ENCODE measurements at regions not wholly inside any gene's neighbourhood (a gene's known extent, or its start where the extent isn't known, plus 50 kb on each side); places are given as distances from the start of the nearest gene placed in this dataset.

DNA sequence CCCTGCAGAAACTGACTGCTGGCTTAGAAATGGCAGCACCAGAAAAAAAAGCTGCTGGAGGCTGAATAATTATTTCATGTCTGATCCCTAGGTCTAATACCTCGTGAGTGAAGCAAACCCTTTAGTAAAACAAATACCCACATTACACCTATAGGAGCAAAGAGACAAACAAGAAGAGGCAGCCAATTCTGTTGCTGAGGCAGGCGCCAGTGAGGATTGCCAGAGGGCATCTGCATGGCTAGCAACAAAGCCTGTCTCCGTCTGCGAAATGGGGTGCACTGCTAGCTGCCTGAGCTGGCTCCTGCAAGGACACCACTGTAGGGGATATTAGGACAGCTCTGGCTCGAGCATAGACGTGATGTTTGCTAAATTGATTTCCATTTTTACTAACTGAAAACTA is 509.7 kb downstream of the TDRD15 start:
- intact Hi-C loops (cut with DNase I; ENCODE audit: low total_unique reads) = no loop called here
- no peaks in the 10 kb centered on the region for H3K4me1 ChIP-seq
- ATAC-seq (no peak), DNase-seq (no peak)
- H3K4me3 ChIP-seq = no peak overlapping the region
- H3K9me3 ChIP-seq = no peaks in the 10 kb centered on the region
- no peaks in the 10 kb centered on the region for H3K36me3 ChIP-seq
- H3K27ac ChIP-seq = no peak overlapping the region
- TF ChIP-seq, protein P1, sequence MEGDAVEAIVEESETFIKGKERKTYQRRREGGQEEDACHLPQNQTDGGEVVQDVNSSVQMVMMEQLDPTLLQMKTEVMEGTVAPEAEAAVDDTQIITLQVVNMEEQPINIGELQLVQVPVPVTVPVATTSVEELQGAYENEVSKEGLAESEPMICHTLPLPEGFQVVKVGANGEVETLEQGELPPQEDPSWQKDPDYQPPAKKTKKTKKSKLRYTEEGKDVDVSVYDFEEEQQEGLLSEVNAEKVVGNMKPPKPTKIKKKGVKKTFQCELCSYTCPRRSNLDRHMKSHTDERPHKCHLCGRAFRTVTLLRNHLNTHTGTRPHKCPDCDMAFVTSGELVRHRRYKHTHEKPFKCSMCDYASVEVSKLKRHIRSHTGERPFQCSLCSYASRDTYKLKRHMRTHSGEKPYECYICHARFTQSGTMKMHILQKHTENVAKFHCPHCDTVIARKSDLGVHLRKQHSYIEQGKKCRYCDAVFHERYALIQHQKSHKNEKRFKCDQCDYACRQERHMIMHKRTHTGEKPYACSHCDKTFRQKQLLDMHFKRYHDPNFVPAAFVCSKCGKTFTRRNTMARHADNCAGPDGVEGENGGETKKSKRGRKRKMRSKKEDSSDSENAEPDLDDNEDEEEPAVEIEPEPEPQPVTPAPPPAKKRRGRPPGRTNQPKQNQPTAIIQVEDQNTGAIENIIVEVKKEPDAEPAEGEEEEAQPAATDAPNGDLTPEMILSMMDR (IDR thresholded peaks at IDR 0.05 in 4 of 5, conservative IDR thresholded peaks at IDR 0.05 in 1 of 5) = no peak
- TF ChIP-seq POLR2A (IDR thresholded peaks at IDR 0.05) = no peak
- H3K27me3 ChIP-seq = no peaks in the 10 kb centered on the region
- in situ Hi-C loops (cut with MboI; ENCODE audit: low sequenced_read_pairs in 4 of 4) = no loop called here

DNA sequence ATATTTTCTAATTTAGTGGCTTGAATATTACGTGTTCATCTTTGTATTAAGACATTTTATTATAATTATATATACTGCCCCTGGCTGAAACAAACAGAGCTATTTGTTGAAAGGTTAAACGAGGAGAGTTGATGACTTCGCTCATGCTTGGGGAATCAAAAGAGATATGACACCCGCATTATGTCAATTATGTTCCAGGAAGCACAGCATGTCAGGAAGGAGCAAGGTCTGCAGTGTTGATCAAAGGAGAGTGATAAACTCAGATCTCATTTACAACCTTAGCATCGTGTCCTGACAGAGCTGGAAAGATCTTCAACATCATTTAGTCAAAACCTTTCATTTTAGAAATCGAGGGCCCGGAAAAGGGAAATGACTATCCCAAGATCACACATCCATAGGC is 510.1 kb downstream of the TDRD15 start:
- no peaks in the 10 kb centered on the region for H3K36me3 ChIP-seq
- H3K27me3 ChIP-seq = no peaks in the 10 kb centered on the region
- no peaks in the 10 kb centered on the region for H3K4me1 ChIP-seq
- ATAC-seq (no peak), DNase-seq (no peak)
- no peak overlapping the region for H3K4me3 ChIP-seq
- TF ChIP-seq, protein P1 (IDR thresholded peaks at IDR 0.05 in 4 of 5, conservative IDR thresholded peaks at IDR 0.05 in 1 of 5) = no peak
- TF ChIP-seq POLR2A (IDR thresholded peaks at IDR 0.05) = no peak
- intact Hi-C loops (cut with DNase I; ENCODE audit: low total_unique reads) (no loop called here), in situ Hi-C loops (cut with MboI; ENCODE audit: low sequenced_read_pairs in 4 of 4) (no loop called here)
- no peak overlapping the region for H3K27ac ChIP-seq
- H3K9me3 ChIP-seq = no peaks in the 10 kb centered on the region

DNA sequence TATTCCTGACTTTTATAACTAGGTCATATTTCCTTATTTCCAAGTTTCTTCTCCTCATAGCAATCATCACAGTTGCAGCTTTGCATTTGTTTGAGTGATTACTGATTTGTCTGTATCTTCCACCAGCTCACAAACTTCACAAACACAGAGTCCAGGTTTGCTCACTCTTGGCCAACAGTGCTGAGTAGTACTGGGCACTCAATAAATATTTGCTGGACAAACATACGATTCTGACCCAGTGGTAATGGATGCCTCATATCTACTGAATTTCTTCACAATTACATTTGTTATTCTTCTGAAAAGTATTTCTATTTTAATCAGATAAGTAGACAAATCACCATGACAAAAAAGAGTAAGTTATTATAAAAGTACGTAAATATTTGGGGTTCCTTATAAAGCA is 516.3 kb downstream of the TDRD15 start:
- in situ Hi-C loops (cut with MboI; ENCODE audit: low sequenced_read_pairs in 4 of 4) = no loop called here
- Histone ChIP-seq H3K4me3 (no peak overlapping the region), H3K27ac (no peak overlapping the region), H3K9me3 (no peaks in the 10 kb centered on the region), H3K27me3 (no peaks in the 10 kb centered on the region), H3K36me3 (no peaks in the 10 kb centered on the region), H3K4me1 (no peaks in the 10 kb centered on the region)
- DNase-seq (no peak), ATAC-seq (no peak)
- TF ChIP-seq, protein P1 (IDR thresholded peaks at IDR 0.05 in 4 of 5, conservative IDR thresholded peaks at IDR 0.05 in 1 of 5) = no peak
- no peak for TF ChIP-seq POLR2A (IDR thresholded peaks at IDR 0.05)
- intact Hi-C loops (cut with DNase I; ENCODE audit: low total_unique reads) = no loop called here

DNA sequence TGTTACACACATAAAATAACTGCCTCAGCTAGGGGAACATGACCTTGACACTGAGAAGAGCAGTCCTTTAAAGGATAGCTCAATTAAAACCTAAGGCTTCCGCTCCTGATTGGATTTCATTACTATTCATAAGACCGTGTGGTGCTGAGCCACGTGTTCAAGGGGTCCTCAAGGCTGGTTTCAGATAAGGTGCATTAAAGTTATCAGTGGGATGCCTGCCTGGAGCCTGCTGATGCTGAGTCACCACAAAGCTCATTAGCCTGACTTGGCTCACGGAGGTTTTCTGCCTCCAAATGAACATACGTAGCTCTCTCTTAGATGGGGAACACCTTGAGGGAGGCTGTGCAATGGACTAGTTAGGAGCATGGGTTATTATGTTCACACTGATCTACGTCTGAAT is 518.9 kb downstream of the TDRD15 start:
- no peak for ATAC-seq
- H3K36me3 ChIP-seq = no peaks in the 10 kb centered on the region
- H3K9me3 ChIP-seq = no peaks in the 10 kb centered on the region
- H3K27ac ChIP-seq = no peak overlapping the region
- no peaks in the 10 kb centered on the region for H3K27me3 ChIP-seq
- in situ Hi-C loops (cut with MboI; ENCODE audit: low sequenced_read_pairs in 4 of 4) = no loop called here
- DNase-seq = no peak
- TF ChIP-seq, protein P1 (IDR thresholded peaks at IDR 0.05 in 4 of 5, conservative IDR thresholded peaks at IDR 0.05 in 1 of 5) = no peak
- no peak for TF ChIP-seq POLR2A (IDR thresholded peaks at IDR 0.05)
- intact Hi-C loops (cut with DNase I; ENCODE audit: low total_unique reads) = no loop called here
- H3K4me1 ChIP-seq = no peaks in the 10 kb centered on the region
- no peak overlapping the region for H3K4me3 ChIP-seq

DNA sequence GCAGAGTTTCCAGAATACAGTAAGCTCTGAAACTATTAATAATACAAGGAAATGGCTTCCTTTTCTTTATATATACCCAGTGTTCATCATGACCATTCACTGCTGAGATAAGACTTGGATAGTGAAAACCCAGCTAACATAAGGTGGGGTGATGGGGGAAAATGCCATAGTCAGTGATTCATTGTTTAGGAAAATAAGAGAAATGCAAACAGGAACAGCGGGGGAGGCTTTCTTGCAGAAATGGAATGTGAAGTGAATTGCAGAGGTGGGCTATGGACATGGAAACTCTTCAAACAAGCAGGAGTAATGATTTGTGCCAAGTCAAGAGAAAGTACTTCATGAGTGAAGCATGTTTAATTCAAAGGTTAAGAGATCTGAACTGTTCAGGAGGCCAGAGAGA is 519.4 kb downstream of the TDRD15 start:
- DNase-seq (no peak), ATAC-seq (no peak)
- no peaks in the 10 kb centered on the region for H3K4me1 ChIP-seq
- H3K9me3 ChIP-seq = no peaks in the 10 kb centered on the region
- H3K4me3 ChIP-seq = no peak overlapping the region
- in situ Hi-C loops (cut with MboI; ENCODE audit: low sequenced_read_pairs in 4 of 4) = no loop called here
- no peak overlapping the region for H3K27ac ChIP-seq
- intact Hi-C loops (cut with DNase I; ENCODE audit: low total_unique reads) = no loop called here
- H3K36me3 ChIP-seq = no peaks in the 10 kb centered on the region
- TF ChIP-seq, protein P1 (IDR thresholded peaks at IDR 0.05 in 4 of 5, conservative IDR thresholded peaks at IDR 0.05 in 1 of 5) = no peak
- TF ChIP-seq POLR2A (IDR thresholded peaks at IDR 0.05) = no peak
- H3K27me3 ChIP-seq = no peaks in the 10 kb centered on the region

Data from gastrocnemius medialis (tissue), 4 donors.